Stimulated activated naive B cell treated with anti-CD40 and anti-IgM and Interleukin-4, amounts not matched to agents 10 μg/mL and 1 μg/mL and 100 μg/mL, for 72 hours (primary cell): ENCODE measurements at regions not wholly inside any gene's neighbourhood (a gene's known extent, or its start where the extent isn't known, plus 50 kb on each side); places are given as distances from the start of the nearest gene placed in this dataset.

ENCODE experiments used
- ATAC-seq, 2 donors: fragments of 150-1000 bp; cut with Tn5 transposase; replicated peaks; 2 replicates each; pipeline ENCODE4 v1.10.0; 2021; ENCODE audit warnings: moderate library complexity in 1 of 2
- DNase-seq: peaks from one replicate; pipeline ENCODE4 v3.0.0; 2021
- H3K27ac Mint-ChIP-seq: one replicate; pipeline ENCODE4 v1.8.0; 2022; ENCODE audit warnings: mild to moderate bottlenecking, mixed read lengths
- H3K27me3 Mint-ChIP-seq, 2 donors: one replicate each; pipeline ENCODE4 v1.8.0; 2022; ENCODE audit warnings: mixed read lengths in 2 of 2
- H3K36me3 Mint-ChIP-seq, 2 donors: one replicate each; pipeline ENCODE4 v1.8.0; 2022; ENCODE audit warnings: mixed read lengths in 2 of 2, mild to moderate bottlenecking in 1 of 2
- H3K4me1 Mint-ChIP-seq, 2 donors: one replicate each; pipeline ENCODE4 v1.8.0; 2022; ENCODE audit warnings: mixed read lengths in 2 of 2, mild to moderate bottlenecking in 1 of 2
- H3K4me3 Mint-ChIP-seq, 2 donors: one replicate each; pipeline ENCODE4 v1.8.0; 2022; ENCODE audit warnings: mild to moderate bottlenecking in 2 of 2, mixed read lengths in 2 of 2, moderate library complexity in 1 of 2
- H3K9me3 Mint-ChIP-seq, 2 donors: one replicate each; pipeline ENCODE4 v1.8.0; 2022; ENCODE audit warnings: mixed read lengths in 2 of 2, mild to moderate bottlenecking in 1 of 2

- Mint-ChIP-seq H3K4me1 (no peaks in the 10 kb centered on the region), H3K4me3 (no peak overlapping the region), H3K27ac (no peak overlapping the region), H3K27me3 (no peaks in the 10 kb centered on the region), H3K36me3 (no peaks in the 10 kb centered on the region), H3K9me3 (no peaks in the 10 kb centered on the region)
- DNase-seq (no peak), ATAC-seq (no peak)
These were observed 291.8 kb upstream of the IRX4 start for GRCh38 chr5:2174538-2174937.

- Mint-ChIP-seq H3K4me1 (no peaks in the 10 kb centered on the region), H3K27ac (no peak overlapping the region), H3K9me3 (no peaks in the 10 kb centered on the region), H3K27me3 (no peaks in the 10 kb centered on the region), H3K4me3 (no peak overlapping the region), H3K36me3 (no peaks in the 10 kb centered on the region)
- DNase-seq = no peak
- ATAC-seq = no peak
These were observed 290.6 kb upstream of the IRX4 start for GRCh38 chr5:2173151-2173834.

- H3K9me3 Mint-ChIP-seq = no peaks in the 10 kb centered on the region
- DNase-seq (no peak), ATAC-seq (no peak)
These were observed 289.7 kb upstream of the IRX4 start for GRCh38 chr5:2172471-2172870.

GRCh38 chr5:2170761-2171160, 288.0 kb upstream of the IRX4 start:
- no peaks in the 10 kb centered on the region for H3K4me1 Mint-ChIP-seq
- DNase-seq = no peak
- no peak overlapping the region for H3K4me3 Mint-ChIP-seq
- no peak overlapping the region for H3K27ac Mint-ChIP-seq
- H3K9me3 Mint-ChIP-seq = no peaks in the 10 kb centered on the region
- H3K36me3 Mint-ChIP-seq = no peaks in the 10 kb centered on the region
- no peaks in the 10 kb centered on the region for H3K27me3 Mint-ChIP-seq
- no peak for ATAC-seq

More at GRCh38 chr5:2172471-2172870, 289.7 kb upstream of the IRX4 start:
- H3K27me3 Mint-ChIP-seq = no peaks in the 10 kb centered on the region
- no peaks in the 10 kb centered on the region for H3K36me3 Mint-ChIP-seq
- no peak overlapping the region for H3K4me3 Mint-ChIP-seq
- no peak overlapping the region for H3K27ac Mint-ChIP-seq
- no peaks in the 10 kb centered on the region for H3K4me1 Mint-ChIP-seq

GRCh38 chr5:2169850-2170760, 287.4 kb upstream of the IRX4 start:
- DNase-seq (no peak), ATAC-seq (no peak)
- Mint-ChIP-seq H3K9me3 (no peaks in the 10 kb centered on the region), H3K4me1 (no peaks in the 10 kb centered on the region), H3K27me3 (no peaks in the 10 kb centered on the region), H3K27ac (no peak overlapping the region), H3K4me3 (no peak overlapping the region), H3K36me3 (no peaks in the 10 kb centered on the region)

GRCh38 chr5:2169430-2169808, 286.7 kb upstream of the IRX4 start:
- Mint-ChIP-seq H3K4me3 (no peak overlapping the region), H3K36me3 (no peaks in the 10 kb centered on the region), H3K4me1 (no peaks in the 10 kb centered on the region), H3K27me3 (no peaks in the 10 kb centered on the region), H3K9me3 (no peaks in the 10 kb centered on the region), H3K27ac (no peak overlapping the region)
- ATAC-seq (no peak), DNase-seq (no peak)

- Mint-ChIP-seq H3K4me3 (no peak overlapping the region), H3K36me3 (no peaks in the 10 kb centered on the region), H3K9me3 (no peaks in the 10 kb centered on the region), H3K27ac (no peak overlapping the region), H3K4me1 (no peaks in the 10 kb centered on the region), H3K27me3 (no peaks in the 10 kb centered on the region)
- DNase-seq = no peak
- no peak for ATAC-seq
These were observed 286.1 kb upstream of the IRX4 start for GRCh38 chr5:2168601-2169429.

GRCh38 chr5:2167671-2168070, 284.9 kb upstream of the IRX4 start:
- no peaks in the 10 kb centered on the region for H3K27me3 Mint-ChIP-seq
- H3K27ac Mint-ChIP-seq = no peak overlapping the region
- no peaks in the 10 kb centered on the region for H3K4me1 Mint-ChIP-seq
- H3K9me3 Mint-ChIP-seq = no peaks in the 10 kb centered on the region
- ATAC-seq (no peak), DNase-seq (no peak)
- no peak overlapping the region for H3K4me3 Mint-ChIP-seq
- H3K36me3 Mint-ChIP-seq = no peaks in the 10 kb centered on the region

GRCh38 chr5:2166979-2167377, 284.3 kb upstream of the IRX4 start:
- Mint-ChIP-seq H3K4me3 (no peak overlapping the region), H3K4me1 (no peaks in the 10 kb centered on the region), H3K27me3 (no peaks in the 10 kb centered on the region), H3K27ac (no peak overlapping the region), H3K9me3 (no peaks in the 10 kb centered on the region), H3K36me3 (no peaks in the 10 kb centered on the region)
- ATAC-seq = no peak
- no peak for DNase-seq

GRCh38 chr5:2166306-2166978, 283.7 kb upstream of the IRX4 start:
- Mint-ChIP-seq H3K27me3 (no peaks in the 10 kb centered on the region), H3K27ac (no peak overlapping the region), H3K9me3 (peaks cover 1 to 2% of the 10 kb centered on the region in 2 donors), H3K36me3 (no peaks in the 10 kb centered on the region), H3K4me1 (no peaks in the 10 kb centered on the region), H3K4me3 (no peak overlapping the region)
- ATAC-seq (no peak), DNase-seq (no peak)

GRCh38 chr5:2165615-2166305, 283.0 kb upstream of the IRX4 start:
- H3K4me3 Mint-ChIP-seq = no peak overlapping the region

GRCh38 chr5:2165203-2165602, 282.5 kb upstream of the IRX4 start:
- Mint-ChIP-seq H3K4me3 (no peak overlapping the region), H3K27me3 (no peaks in the 10 kb centered on the region), H3K27ac (no peak overlapping the region), H3K36me3 (no peaks in the 10 kb centered on the region), H3K9me3 (peaks cover 4 to 7% of the 10 kb centered on the region in 2 donors), H3K4me1 (no peaks in the 10 kb centered on the region)
- DNase-seq = no peak
- no peak for ATAC-seq

More at GRCh38 chr5:2165615-2166305, 283.0 kb upstream of the IRX4 start:
- ATAC-seq = no peak
- H3K36me3 Mint-ChIP-seq = no peaks in the 10 kb centered on the region
- DNase-seq = no peak
- peaks cover 4% of the 10 kb centered on the region in 2 donors for H3K9me3 Mint-ChIP-seq
- no peaks in the 10 kb centered on the region for H3K27me3 Mint-ChIP-seq
- H3K4me1 Mint-ChIP-seq = no peaks in the 10 kb centered on the region
- no peak overlapping the region for H3K27ac Mint-ChIP-seq

- peaks cover 4 to 9% of the 10 kb centered on the region in 2 donors for H3K9me3 Mint-ChIP-seq
- H3K27ac Mint-ChIP-seq = no peak overlapping the region
- DNase-seq = no peak
These were observed 281.9 kb upstream of the IRX4 start for GRCh38 chr5:2164586-2164985.

More at GRCh38 chr5:2164586-2164985, 281.9 kb upstream of the IRX4 start:
- Mint-ChIP-seq H3K36me3 (no peaks in the 10 kb centered on the region), H3K4me1 (no peaks in the 10 kb centered on the region), H3K4me3 (no peak overlapping the region), H3K27me3 (no peaks in the 10 kb centered on the region)
- no peak for ATAC-seq
